Right lobe of liver (tissue), 6 donors: ENCODE measurements at regions not wholly inside any gene's neighbourhood (a gene's known extent, or its start where the extent isn't known, plus 50 kb on each side); places are given as distances from the start of the nearest gene placed in this dataset.
"Not testable (repeated sequence)": the region's sequence is repeated elsewhere in the genome, so short reads cannot be mapped to it uniquely, and the experiment has no call there.

ENCODE experiments used
- ATAC-seq, 4 donors: fragments of 200-7000 bp; cut with Tn5 transposase; one replicate each; pipeline ENCODE4 v1.9.1; 2020; ENCODE audit warnings: mild to moderate bottlenecking in 4 of 4, moderate library complexity in 4 of 4
- DNase-seq, 3 donors: peaks; one replicate each; pipeline ENCODE4 v3.0.0-alpha.2; 2020
- H3K27ac ChIP-seq, 3 donors: fragments of 200-600 bp; one replicate each; pipeline ENCODE4 v1.8.0; 2022
- H3K27me3 ChIP-seq, 2 donors: fragments of 200-600 bp; one replicate each; pipeline ENCODE4 v1.8.0; 2022
- H3K36me3 ChIP-seq, 4 donors: fragments of 200-600 bp; sonication (generic) in 1 of 4; one replicate each; pipeline versions ENCODE4 v1.5.1 to v1.8.0; 2017 to 2022; ENCODE audit warnings: control low read depth in 1 of 4
- H3K4me1 ChIP-seq, 4 donors: fragments of 200-600 bp; sonication (generic) in 1 of 4; one replicate each; pipeline versions ENCODE4 v1.5.1 to v1.8.0; 2017 to 2022; ENCODE audit warnings: control low read depth in 1 of 4
- H3K4me3 ChIP-seq, 3 donors: fragments of 200-600 bp; one replicate each; pipeline ENCODE4 v1.8.0; 2022
- H3K9me3 ChIP-seq, 4 donors: fragments of 200-600 bp; sonication (generic) in 1 of 4; one replicate each; pipeline versions ENCODE4 v1.5.1 to v1.8.0; 2017 to 2022; ENCODE audit warnings: control low read depth in 1 of 4
- POLR2A ChIP-seq: fragments of 450-650 bp; IDR thresholded peaks from one replicate; pipeline ENCODE4 v1.6.1; 2017; ENCODE audit warnings: antibody characterized with exemption, mild to moderate bottlenecking
- WGBS: methylation state at CpG from one replicate; pipeline ENCODE4 v1.1.6; 2018; ENCODE audit warnings: low coverage, low lambda C conversion rate; ENCODE audit not compliant: insufficient coverage; ENCODE audit errors: missing lambda C conversion rate; 5-methylcytosine and 5-hydroxymethylcytosine counted together
- intact Hi-C, 2 donors: fragments of 100-400 bp; cut with DNase I; formaldehyde crosslinking; loops; one replicate each; pipeline versions ENCODE4 v1.11.2 to v1.14.1; 2022
- TF ChIP-seq, protein P1 (sequence below), 4 donors: fragments of 200-600 bp in 3 of 4; fragments of 450-650 bp in 1 of 4; IDR thresholded peaks; one replicate each; pipeline versions ENCODE4 v1.5.1 to v1.8.0; 2016 to 2022; ENCODE audit warnings: antibody characterized with exemption in 4 of 4, mild to moderate bottlenecking in 2 of 4
- donor health status: DM: no; HTN: yes; CAD: no.
- donor health status: DM: no; HTN: no; CAD: no.
- donor health status: DM: no; HTN: no; CAD: no.
- donor health status: DM: no; HTN: yes; CAD: no.
- donor health status: DM: no; HTN: yes; CAD: no.

- 27% methylated on average over 2 of the region's 2 CpGs for WGBS
- no peak for TF ChIP-seq POLR2A
- TF ChIP-seq, protein P1, sequence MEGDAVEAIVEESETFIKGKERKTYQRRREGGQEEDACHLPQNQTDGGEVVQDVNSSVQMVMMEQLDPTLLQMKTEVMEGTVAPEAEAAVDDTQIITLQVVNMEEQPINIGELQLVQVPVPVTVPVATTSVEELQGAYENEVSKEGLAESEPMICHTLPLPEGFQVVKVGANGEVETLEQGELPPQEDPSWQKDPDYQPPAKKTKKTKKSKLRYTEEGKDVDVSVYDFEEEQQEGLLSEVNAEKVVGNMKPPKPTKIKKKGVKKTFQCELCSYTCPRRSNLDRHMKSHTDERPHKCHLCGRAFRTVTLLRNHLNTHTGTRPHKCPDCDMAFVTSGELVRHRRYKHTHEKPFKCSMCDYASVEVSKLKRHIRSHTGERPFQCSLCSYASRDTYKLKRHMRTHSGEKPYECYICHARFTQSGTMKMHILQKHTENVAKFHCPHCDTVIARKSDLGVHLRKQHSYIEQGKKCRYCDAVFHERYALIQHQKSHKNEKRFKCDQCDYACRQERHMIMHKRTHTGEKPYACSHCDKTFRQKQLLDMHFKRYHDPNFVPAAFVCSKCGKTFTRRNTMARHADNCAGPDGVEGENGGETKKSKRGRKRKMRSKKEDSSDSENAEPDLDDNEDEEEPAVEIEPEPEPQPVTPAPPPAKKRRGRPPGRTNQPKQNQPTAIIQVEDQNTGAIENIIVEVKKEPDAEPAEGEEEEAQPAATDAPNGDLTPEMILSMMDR (IDR thresholded peaks at IDR 0.05) = no peak
- DNase-seq = no peak
- intact Hi-C loops = no loop called here
- H3K36me3 ChIP-seq = no peaks in the 10 kb centered on the region
- H3K9me3 ChIP-seq = no peaks in the 10 kb centered on the region
- H3K4me3 ChIP-seq = no peak overlapping the region
- H3K27ac ChIP-seq = no peak overlapping the region
- H3K27me3 ChIP-seq = no peaks in the 10 kb centered on the region
- H3K4me1 ChIP-seq = no peaks in the 10 kb centered on the region
- ATAC-seq = peak in 2 of 4 donors; percentile 39 to 73
Observed at GRCh38 chr9:78428640-78429039, 131.7 kb downstream of the PSAT1 start.

GRCh38 chr9:78430387-78430786 lies 133.5 kb downstream of the PSAT1 start:
- TF ChIP-seq, protein P1 (IDR thresholded peaks at IDR 0.05) = no peak
- TF ChIP-seq POLR2A = no peak
- no peak overlapping the region for H3K4me3 ChIP-seq
- H3K36me3 ChIP-seq = no peaks in the 10 kb centered on the region
- H3K9me3 ChIP-seq = no peaks in the 10 kb centered on the region
- WGBS = 83% methylated on average over 1 of the region's 3 CpGs
- intact Hi-C loops = no loop called here
- ATAC-seq = no peak
- no peaks in the 10 kb centered on the region for H3K4me1 ChIP-seq
- H3K27me3 ChIP-seq = no peaks in the 10 kb centered on the region
- H3K27ac ChIP-seq = no peak overlapping the region
- no peak for DNase-seq

- intact Hi-C loops, DNase-seq, H3K9me3 ChIP-seq, H3K36me3 ChIP-seq, ATAC-seq, H3K4me1 ChIP-seq, H3K4me3 ChIP-seq, H3K27ac ChIP-seq, H3K27me3 ChIP-seq: not testable (repeated sequence)
- 87% methylated on average over 6 of the region's 6 CpGs for WGBS
Observed at GRCh38 chr9:78431039-78431438, 134.1 kb downstream of the PSAT1 start.

DNA sequence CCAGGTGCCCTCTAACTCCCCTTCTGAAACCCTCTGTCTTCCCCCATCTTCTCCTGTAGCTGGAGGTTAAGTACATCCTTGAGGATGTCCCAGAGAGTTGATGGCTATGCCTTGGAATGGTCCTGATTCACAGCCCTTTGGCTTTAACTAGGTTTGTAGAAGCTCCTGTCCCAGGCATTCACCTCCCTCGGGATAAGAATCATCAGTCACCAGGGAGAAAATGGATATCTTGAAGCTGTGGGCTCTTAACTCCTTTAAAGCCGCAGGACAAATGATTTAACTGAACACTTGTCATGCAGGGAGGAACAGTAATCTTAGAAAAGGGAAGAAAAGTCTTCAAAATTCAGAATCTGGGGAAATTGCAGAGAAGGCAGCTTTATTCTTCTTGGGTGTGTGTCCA lies 139.9 kb downstream of the PSAT1 start:
- Histone ChIP-seq H3K27ac (no peak overlapping the region), H3K36me3 (no peaks in the 10 kb centered on the region), H3K27me3 (no peaks in the 10 kb centered on the region), H3K4me3 (no peak overlapping the region), H3K9me3 (no peaks in the 10 kb centered on the region), H3K4me1 (no peaks in the 10 kb centered on the region)
- TF ChIP-seq, protein P1 (IDR thresholded peaks at IDR 0.05) = no peak
- no peak for TF ChIP-seq POLR2A
- intact Hi-C loops = no loop called here
- no peak for DNase-seq
- no peak for ATAC-seq
- WGBS = 57% methylated on average over 2 of the region's 2 CpGs

DNA sequence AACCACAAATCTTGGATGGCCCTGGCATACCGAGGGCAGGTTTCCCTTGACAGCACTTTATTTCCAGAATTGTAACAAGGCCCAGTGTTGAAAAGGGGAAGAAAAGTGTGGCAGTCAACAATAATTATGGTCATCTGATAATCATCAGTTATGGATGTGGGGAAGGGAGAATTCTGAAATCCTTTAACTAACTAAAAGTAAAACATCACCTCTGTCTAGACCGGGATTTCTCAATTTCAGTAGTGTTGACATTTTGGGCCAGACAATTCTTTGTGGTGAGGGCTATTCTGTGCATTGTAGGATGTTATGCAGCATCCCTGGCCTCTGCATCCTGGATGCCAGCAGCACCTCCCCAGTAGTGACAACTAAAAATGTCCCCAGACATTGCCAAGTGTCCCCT lies 140.4 kb downstream of the PSAT1 start:
- DNase-seq (no peak), ATAC-seq (no peak)
- intact Hi-C loops = no loop called here
- TF ChIP-seq, protein P1 (IDR thresholded peaks at IDR 0.05) = no peak
- TF ChIP-seq POLR2A = no peak
- Histone ChIP-seq H3K27me3 (no peaks in the 10 kb centered on the region), H3K4me3 (no peak overlapping the region), H3K4me1 (no peaks in the 10 kb centered on the region), H3K27ac (no peak overlapping the region), H3K36me3 (no peaks in the 10 kb centered on the region), H3K9me3 (no peaks in the 10 kb centered on the region)
- 58% methylated on average over 2 of the region's 2 CpGs for WGBS
